NCI-H510A treated with DMSO at 0.1 percent for 48 hours (cell line): ENCODE measurements at regions not wholly inside any gene's neighbourhood (a gene's known extent, or its start where the extent isn't known, plus 50 kb on each side); places are given as distances from the start of the nearest gene placed in this dataset.
"Not testable (repeated sequence)": the region's sequence is repeated elsewhere in the genome, so short reads cannot be mapped to it uniquely, and the experiment has no call there.

Experiments
- DNase-seq: peaks from one replicate; lab custom pipeline; 2025; lab: John Stamatoyannopoulos, UW

DNA sequence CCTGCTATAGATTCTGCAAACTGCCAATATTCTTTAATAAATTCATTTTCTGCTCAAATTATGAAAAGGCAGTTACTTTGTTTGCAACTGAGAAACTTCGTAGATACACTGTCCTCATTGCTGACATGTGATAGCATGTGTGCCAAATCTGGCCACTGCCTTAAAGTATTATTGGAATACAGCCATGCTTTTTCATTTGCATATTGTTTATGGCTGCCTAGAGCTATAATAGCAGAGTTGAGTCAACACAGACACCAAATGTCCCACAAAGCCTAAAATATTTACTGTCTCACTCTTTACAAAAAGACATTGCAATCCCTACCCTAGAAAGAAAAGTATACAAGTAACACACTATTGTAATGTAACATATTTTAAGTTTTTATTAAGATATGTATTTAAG, 647.4 kb downstream of the XPNPEP1 start:
- no peak for DNase-seq

GRCh38 chr10:109274681-109275080, 648.6 kb downstream of the XPNPEP1 start:
- no peak for DNase-seq

- no peak for DNase-seq
These were observed 653.1 kb downstream of the XPNPEP1 start for GRCh38 chr10:109270173-109270572.

DNA sequence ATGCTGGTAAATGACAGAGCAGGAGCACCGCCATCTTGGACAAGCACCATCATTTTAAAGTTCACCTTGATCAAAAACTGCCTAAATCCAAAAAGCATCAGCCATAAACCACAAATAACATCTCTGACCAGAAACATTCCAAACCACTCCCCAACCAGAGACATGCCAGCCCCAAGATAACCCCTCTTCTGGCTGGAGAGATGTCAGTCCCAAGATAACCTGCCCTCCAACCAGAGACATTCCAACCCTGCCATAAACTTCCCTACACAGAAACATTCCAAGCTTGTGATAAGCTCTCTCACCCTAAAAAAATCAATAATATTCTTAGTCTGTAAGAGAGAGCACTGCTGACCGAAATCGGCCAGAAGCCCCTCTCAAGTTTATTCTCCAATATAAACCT, 659.3 kb downstream of the XPNPEP1 start:
- no peak for DNase-seq

- no peak for DNase-seq
These were observed 662.1 kb downstream of the XPNPEP1 start for GRCh38 chr10:109261231-109261630.

DNA sequence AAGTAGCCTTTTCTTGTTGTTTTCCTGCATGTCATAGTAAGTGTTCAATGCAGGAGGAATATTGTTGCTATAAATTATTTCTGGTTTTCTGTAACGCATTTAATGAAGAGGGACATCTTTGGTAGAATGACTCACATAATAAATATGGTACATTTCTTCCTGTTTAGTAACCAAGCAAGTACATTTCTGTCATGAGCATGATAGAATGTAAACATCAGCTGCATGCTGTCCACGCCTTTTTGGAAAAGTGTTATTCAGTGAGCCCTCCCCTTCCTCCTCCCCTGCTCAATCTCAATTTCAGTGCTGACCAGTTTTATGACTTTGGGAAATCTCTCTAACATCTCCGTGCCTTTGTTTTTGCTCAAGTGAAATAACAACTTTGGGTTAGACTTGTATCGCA, 664.0 kb downstream of the XPNPEP1 start:
- DNase-seq: no peak

DNA sequence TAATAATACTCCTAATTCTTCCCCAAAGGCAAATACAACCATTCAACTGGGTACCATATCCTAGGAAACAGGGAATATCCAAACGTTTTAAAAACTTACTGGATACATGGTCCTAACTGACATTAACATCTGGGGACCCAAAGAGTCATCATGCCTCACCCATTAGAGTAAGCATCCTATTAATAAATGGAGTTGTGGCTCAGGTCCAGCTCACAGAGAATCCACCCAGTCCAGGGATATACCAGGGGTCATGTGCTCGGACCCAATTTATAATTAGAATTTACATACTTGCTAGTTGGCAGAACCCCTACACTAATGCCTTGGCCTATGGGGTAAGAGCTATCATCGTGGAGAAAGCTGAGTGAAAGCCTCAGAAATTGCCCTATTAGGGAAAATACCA, 670.0 kb downstream of the XPNPEP1 start:
- no peak for DNase-seq

- no peak for DNase-seq
These were observed 673.2 kb downstream of the XPNPEP1 start for GRCh38 chr10:109250152-109250551.

GRCh38 chr10:109247814-109248213, 675.5 kb downstream of the XPNPEP1 start:
- no peak for DNase-seq

GRCh38 chr10:109245821-109246220, 677.5 kb downstream of the XPNPEP1 start:
- no peak for DNase-seq

- DNase-seq: no peak
These were observed 683.9 kb downstream of the XPNPEP1 start for GRCh38 chr10:109239371-109239770.

- no peak for DNase-seq
These were observed 685.6 kb downstream of the XPNPEP1 start for GRCh38 chr10:109237682-109238081.

DNA sequence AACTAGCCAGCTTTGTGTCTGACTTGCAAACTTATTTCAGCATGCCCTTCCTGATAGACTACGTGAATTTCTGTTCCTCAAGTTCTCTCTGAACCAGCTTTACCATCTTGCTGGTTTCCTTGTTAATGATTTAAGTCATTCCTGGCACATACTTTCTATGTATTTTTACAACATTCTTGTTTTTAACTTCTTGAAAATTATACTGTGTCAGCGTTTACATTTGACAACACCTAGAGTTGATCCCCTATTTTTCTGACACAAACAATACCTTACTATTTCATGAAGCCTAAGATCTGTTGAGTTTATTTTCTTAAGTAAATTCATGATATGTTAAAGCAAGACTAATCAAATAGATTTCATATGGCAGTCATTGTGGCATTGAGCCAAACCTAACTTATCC, 686.3 kb downstream of the XPNPEP1 start:
- no peak for DNase-seq

- DNase-seq: not testable (repeated sequence)
These were observed 699.8 kb downstream of the XPNPEP1 start for GRCh38 chr10:109223533-109223932.

- no peak for DNase-seq
These were observed 703.2 kb downstream of the XPNPEP1 start for GRCh38 chr10:109219935-109220605.

GRCh38 chr10:109218207-109218606, 705.1 kb downstream of the XPNPEP1 start:
- DNase-seq: no peak

DNA sequence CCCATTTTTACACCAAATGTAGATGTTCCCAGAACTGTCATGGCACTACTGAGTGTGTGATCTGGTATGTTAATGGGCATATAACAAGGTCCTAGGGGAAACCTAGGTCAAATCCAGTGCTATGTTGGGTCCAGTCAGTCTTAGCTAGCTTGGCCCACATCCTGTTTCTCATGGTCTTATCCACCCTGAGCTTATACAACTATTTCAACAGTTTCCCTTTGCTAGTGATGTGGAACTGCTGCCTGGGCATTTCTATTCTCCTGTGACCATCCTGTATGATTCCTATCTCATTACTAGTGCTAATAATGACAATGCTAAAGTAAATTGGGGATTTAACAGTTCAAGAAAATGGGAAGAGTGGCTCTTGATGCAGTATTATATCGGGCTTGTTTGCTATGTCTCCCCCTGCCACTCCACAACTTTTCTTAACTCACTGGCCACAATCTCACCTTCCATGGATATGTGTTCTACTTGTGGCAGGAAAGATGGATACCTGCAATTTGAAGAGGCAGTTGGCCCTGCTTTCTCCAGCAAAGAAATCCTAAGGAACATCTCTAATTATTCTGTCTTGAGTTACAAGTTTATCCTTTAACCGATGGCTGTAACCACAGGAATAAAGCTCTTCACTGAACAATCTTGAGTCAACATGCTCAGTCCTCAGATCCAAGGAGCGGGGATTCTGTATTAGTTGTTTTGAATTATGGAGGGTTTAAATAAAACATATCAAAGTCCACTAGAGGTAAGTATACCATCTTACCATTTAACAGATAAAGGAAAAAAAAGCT, 707.8 kb downstream of the XPNPEP1 start:
- no peak for DNase-seq

DNA sequence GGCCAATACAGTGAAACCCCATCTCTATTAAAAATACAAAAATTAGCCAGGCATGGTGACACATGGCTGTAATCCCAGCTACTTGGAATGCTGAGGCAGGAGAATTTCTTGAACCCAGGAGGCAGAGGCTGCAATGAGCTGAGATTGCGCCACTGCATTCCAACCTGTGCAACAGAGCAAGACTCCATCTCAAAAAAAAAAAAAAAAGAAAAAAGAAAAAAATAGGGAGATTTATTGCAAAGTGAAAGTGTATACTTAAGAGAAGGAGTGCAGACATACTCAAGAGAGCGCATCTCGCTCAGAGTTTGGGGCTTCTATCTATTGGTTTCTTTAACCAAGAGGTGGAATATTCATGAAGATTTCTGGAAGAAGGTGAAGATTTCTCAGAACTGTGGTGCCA, 708.4 kb downstream of the XPNPEP1 start:
- DNase-seq: not testable (repeated sequence)

DNA sequence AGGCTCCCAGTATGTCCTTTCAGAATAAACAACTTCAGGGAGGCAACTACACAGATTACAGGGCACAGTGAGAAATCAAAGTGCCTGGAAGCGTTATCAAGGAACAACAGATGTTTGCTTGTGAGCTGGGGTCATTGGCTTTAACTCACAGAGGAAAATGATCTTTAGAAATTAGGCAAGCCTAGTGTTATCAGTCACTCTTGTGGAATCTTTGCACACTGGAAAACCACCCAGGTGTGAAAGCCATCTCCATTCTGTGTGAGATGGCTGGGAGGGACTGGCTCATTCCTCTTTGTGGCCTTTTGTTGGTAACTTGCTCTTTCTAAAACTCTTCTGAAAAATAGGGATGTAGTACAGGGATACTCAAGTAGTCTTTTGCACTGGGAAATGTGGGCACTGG, 716.0 kb downstream of the XPNPEP1 start:
- DNase-seq: no peak

- DNase-seq: no peak
These were observed 717.3 kb downstream of the XPNPEP1 start for GRCh38 chr10:109205929-109206585.

DNA sequence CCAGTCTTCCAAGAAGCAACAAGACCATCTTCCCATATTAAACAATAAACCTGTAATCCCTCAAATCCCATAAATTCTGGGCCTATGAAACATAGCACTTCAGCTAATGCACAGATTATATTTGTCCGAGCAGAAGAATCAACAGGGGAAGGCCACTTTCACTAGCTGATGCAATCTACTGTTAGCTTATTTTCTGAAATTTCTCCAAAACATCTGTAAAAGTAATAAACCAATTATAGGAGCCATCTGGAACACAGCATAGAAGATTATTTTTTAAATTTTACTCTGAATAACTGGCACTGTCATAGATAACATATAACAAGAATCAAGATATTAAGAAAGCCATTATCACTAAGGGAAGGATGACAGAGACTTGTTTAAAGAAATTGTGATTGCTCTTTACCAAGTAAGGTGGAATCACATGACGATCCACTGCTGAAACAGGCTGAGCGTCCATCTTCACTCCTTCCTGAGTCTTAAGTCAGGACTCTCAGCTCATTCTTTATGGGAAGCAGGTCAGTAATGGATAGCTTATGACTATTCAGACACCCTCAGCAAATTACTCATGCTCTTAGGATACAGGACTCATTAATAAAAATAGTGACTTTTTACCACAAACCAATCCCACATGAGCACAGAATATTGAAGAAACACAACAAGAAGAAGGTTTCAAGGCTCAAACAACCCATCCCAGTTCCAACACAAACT, 719.5 kb downstream of the XPNPEP1 start:
- no peak for DNase-seq

DNA sequence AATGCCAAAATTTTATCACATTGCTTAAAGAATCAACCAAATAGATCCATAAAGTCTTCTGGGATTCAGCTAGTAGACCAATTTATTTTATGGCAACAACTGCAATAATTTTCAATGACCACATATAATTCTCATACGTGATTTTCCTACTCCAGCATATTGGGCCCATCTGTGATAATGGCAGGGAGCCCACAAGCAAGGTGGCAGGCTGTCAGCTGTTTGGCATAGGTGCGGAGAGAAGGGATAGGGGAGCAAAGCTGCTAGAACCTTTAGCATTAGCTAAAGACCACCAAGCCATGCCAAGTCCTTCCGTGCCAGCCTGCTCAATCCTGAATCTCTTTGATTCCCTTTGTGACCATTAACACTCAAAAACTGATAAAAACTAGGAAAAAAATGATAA, 721.2 kb downstream of the XPNPEP1 start:
- no peak for DNase-seq

DNA sequence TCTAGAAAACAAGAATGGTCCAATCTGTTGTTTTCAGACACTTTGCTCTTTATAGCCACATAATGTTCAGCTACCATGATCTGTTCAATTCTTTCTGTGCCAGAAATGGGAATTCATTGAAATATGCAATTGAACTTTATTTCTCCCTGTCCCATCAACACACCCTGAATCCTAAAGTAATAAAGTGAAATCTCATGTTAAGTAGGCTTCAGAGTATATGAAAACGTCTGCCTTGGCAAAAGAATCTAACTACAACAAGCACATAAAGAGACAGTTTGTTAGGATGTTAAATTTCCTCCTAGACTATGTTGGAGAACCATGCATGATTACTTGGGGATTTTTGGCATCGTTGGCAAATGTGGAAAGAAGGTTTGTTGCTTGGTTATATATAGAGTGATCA, 722.7 kb downstream of the XPNPEP1 start:
- no peak for DNase-seq
